H54 (cell line): ENCODE measurements at regions not wholly inside any gene's neighbourhood (a gene's known extent, or its start where the extent isn't known, plus 50 kb on each side); places are given as distances from the start of the nearest gene placed in this dataset.

Experiments used
- DNase-seq: peaks from one replicate; pipeline ENCODE4 v3.0.0; 2011; ENCODE audit warnings: low spot score, mixed read lengths; ENCODE audit not compliant: insufficient read length
- FAIRE-seq: peaks from 3 replicates; lab custom pipeline; 2011; peaks lifted over from hg19 to GRCh38; lab: Jason Lieb, UNC
- POLR2A ChIP-seq: IDR thresholded peaks from 2 replicates; pipeline ENCODE4 v1.6.1; 2011; ENCODE audit warnings: low read depth, mild to moderate bottlenecking, low read length

- no peak for TF ChIP-seq POLR2A
- DNase-seq (no peak), FAIRE-seq (no peak)
Measured at GRCh38 chr20:11849270-11849915, 68.3 kb upstream of the BTBD3 start.

DNA sequence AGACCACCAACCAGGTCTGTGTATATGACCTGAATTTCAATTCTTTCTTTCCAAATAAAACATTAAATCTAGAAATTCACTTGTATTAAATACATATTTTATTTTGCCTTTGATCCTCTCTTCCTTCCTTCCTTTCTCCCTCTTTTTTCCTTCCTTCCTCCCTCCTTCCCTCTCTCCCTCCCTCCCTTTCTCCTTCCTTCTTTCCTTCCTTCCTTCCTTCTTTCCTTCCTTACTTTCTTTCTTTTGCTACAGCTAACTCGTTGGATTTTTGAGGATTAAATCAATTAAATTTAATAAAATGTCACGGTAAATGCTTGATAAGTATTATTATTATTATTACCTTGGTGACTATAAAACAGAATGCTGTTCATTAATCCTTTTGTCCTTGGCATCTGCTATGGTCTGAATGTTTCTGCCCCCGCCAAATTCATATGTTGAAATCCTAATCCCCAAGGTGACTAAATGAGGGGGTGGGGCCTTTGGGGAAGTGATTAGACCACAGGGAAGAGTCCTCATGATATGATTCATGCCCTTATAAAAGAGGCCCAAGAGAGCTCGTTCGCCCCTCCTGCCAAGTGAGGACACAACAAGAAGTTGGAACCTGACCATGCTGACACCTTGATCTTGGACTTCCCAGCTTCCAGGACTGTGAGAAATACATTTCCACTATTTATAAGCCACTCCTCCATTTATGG lies 67.6 kb upstream of the BTBD3 start:
- no peak for DNase-seq
- TF ChIP-seq POLR2A: no peak
- peak; percentile 41 for FAIRE-seq

DNA sequence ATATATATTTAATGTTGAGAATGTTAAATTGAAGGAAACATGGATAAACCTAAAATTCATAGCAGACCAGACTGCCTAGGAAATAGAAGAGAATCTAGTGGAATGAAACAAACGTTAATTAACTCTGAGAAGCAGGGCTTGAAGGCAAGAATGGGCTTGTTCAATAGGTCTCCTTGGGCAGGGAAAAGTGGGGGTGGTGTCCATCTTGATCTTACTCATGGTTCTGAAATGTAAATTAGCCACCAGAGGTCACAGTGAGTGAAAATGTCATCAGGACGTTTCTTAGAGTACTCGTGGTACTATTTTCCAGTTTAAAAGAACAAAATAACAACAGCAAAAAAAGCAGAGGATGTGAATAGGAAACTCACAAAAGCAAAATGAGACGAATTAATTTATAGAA lies 66.8 kb upstream of the BTBD3 start:
- DNase-seq: peak; percentile 15
- no peak for FAIRE-seq
- no peak for TF ChIP-seq POLR2A

DNA sequence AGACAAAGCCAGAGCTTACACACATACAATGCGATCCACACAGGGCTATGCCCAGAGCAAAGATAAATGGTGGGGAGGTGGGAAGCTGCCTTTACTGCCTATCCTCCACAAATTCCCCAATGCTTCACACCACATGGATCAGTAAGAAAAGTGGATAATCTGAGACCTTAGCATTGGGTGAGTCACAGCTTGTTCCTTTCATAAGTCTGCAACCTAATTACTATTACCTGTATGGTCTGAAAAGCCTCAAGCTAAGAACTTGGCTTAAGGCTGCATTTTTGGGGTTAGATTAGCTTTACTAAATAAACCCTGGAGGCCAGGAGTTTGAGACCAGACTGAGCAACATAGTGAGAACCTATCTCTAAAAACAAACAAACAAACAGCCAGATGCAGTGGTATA lies 66.0 kb upstream of the BTBD3 start:
- no peak for DNase-seq
- no peak for TF ChIP-seq POLR2A
- no peak for FAIRE-seq

DNA sequence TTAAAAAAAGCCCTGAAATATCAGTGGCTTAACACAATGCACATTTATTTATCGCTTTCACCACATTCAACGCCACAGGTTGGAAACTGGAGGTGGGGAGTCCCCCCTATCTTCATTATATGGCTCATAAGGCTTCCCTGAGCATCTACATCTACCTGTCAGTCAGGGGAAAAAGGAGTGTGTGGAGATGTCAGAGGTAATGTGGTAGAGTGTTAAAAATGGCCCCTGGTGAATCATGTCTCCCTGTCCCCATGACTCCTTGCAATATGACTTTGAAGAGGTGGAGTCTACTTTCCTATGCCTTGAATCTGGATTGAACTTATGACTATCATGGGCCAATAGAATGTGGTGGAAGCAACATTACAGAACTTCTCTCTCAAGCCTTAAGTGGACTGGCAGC lies 65.5 kb upstream of the BTBD3 start:
- no peak for TF ChIP-seq POLR2A
- FAIRE-seq: no peak
- DNase-seq: no peak

GRCh38 chr20:11852811-11853210 lies 64.9 kb upstream of the BTBD3 start:
- no peak for TF ChIP-seq POLR2A
- DNase-seq (peak; percentile 29), FAIRE-seq (peak; percentile 69)

GRCh38 chr20:11853359-11853758 lies 64.3 kb upstream of the BTBD3 start:
- FAIRE-seq (no peak), DNase-seq (no peak)
- TF ChIP-seq POLR2A: no peak

- no peak for TF ChIP-seq POLR2A
- FAIRE-seq (no peak), DNase-seq (no peak)
Measured at GRCh38 chr20:11861479-11861878, 56.2 kb upstream of the BTBD3 start.

DNA sequence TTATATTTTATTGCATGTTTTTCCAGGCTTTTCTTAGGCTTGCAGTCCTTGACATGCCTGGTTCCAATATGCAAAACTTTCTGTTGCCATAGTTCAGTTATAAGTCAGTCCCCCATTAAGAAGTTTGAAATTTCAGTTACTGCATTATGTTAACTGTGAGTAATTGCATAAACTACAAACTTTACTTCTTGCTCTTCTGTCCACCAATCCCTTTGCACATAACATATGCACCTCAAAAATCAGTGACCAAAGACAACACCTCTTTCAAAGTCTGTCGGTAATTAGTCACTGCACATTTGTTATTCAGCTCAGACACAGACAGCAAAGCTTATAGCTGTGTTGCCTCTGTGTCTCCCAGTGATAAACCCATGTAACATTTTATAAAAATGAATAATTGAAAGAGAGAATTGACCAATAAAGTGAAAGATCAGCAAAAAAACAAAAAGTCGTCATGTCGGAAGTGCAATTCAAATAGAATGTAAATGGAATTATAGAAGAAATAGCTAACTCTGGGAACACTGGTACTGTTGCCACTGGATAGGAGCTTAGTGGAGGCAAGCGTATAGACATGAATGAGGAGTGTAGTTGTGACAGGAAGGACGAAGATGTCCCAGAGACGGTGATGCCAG lies 50.3 kb upstream of the BTBD3 start:
- peak; percentile 78 for FAIRE-seq
- no peak for DNase-seq
- no peak for TF ChIP-seq POLR2A
